Ureter (tissue), 1 donor: ENCODE measurements at regions not wholly inside any gene's neighbourhood (a gene's known extent, or its start where the extent isn't known, plus 50 kb on each side); places are given as distances from the start of the nearest gene placed in this dataset.
"Not testable (repeated sequence)": the region's sequence is repeated elsewhere in the genome, so short reads cannot be mapped to it uniquely, and the experiment has no call there.

Experiments used
- DNase-seq: peaks from one replicate; pipeline ENCODE4 v3.0.0-alpha.2; 2020; ENCODE audit warnings: low spot score
- donor health status: DM: yes; HTN: yes; CAD: no.

- not testable (repeated sequence) for DNase-seq
These were observed 56.3 kb upstream of the KRTAP5-11 start for GRCh38 chr11:71638801-71639519.

GRCh38 chr11:71639520-71639849 is 56.8 kb upstream of the KRTAP5-11 start:
- not testable (repeated sequence) for DNase-seq

GRCh38 chr11:71639916-71640315 is 57.2 kb upstream of the KRTAP5-11 start:
- DNase-seq = not testable (repeated sequence)

- not testable (repeated sequence) for DNase-seq
These were observed 64.4 kb upstream of the KRTAP5-11 start for GRCh38 chr11:71647078-71647477.

- not testable (repeated sequence) for DNase-seq
These were observed 70.3 kb upstream of the KRTAP5-11 start for GRCh38 chr11:71652998-71653397.

DNA sequence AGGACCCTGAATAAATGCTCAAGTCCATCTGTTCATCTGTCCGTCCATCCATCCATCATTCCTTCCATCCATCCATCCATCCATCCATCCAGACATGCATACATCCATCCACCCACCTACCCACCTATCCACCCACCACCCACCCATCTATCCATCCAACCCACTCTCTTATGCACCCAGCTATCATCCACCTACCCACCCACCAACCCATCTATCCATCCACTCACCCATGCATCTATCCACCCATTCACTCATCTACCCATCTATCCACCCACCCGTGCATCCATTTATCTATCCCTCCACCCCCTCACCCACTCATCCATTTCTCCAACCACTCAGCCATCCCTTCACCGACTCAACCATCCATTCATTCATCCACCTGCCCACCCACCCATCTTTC is 71.7 kb upstream of the KRTAP5-11 start:
- not testable (repeated sequence) for DNase-seq

DNA sequence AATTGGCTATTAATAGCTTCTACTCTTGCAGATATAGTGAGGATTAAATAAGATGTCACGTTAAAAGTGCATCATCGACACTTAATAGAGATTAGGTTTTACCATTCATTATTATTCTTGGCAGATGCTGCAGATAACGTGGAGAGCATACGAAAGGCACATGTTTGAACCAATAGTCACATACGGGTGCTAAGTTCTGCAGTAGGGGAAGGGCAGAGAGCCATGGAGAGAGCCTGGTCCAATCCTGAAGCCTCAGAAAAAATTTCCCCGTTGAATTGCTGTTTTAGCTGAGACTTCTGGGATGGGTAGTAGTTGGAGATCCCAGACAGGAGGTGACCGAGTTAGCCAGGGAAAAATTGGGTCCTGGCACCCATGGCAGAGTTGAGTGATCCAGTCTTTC is 72.4 kb upstream of the KRTAP5-11 start:
- DNase-seq = not testable (repeated sequence)

DNA sequence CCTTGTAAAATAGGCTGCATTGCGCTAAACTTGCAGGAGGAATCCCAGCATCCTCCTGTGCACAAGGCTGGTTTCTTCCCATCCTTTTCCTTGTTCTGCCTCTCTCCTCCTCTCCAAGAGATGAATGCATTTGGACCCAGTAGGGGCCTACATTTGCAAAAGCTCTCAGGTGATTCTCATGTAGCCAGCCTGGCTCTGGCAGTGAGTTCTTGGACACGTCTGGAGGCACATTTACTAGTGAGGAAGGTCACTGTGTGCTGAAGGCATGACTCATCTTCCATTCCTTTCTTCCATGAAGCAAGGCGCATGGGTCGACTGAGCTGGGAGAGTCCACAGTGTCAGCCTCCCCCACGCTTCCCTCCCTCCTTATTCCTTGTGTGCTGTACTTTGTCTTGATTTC is 73.8 kb upstream of the KRTAP5-11 start:
- not testable (repeated sequence) for DNase-seq

- DNase-seq = not testable (repeated sequence)
These were observed 82.3 kb upstream of the KRTAP5-11 start for GRCh38 chr11:71664941-71665340.

GRCh38 chr11:71698110-71698509 is 115.4 kb upstream of the KRTAP5-11 start:
- not testable (repeated sequence) for DNase-seq

DNA sequence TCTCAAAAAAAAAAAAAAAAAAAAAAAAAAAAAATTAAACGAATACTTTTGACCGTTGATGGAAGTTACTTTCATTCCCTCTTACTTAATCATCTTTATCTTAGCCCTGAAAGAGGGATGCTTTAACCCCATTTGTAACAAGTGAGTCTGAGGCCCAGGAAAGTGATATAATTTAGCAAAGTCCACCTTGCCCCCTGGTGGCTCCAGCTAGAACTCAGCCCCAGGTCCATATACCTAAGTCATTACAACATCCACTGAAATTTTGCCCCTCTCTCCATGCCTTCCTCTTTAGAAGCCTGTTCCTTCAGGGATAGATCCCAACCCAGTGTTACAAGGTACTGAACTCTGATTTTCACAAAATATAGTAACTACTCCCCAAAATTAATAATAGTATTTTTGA is 116.3 kb upstream of the KRTAP5-11 start:
- not testable (repeated sequence) for DNase-seq

- DNase-seq = not testable (repeated sequence)
These were observed 119.0 kb upstream of the KRTAP5-11 start for GRCh38 chr11:71701435-71702291.

DNA sequence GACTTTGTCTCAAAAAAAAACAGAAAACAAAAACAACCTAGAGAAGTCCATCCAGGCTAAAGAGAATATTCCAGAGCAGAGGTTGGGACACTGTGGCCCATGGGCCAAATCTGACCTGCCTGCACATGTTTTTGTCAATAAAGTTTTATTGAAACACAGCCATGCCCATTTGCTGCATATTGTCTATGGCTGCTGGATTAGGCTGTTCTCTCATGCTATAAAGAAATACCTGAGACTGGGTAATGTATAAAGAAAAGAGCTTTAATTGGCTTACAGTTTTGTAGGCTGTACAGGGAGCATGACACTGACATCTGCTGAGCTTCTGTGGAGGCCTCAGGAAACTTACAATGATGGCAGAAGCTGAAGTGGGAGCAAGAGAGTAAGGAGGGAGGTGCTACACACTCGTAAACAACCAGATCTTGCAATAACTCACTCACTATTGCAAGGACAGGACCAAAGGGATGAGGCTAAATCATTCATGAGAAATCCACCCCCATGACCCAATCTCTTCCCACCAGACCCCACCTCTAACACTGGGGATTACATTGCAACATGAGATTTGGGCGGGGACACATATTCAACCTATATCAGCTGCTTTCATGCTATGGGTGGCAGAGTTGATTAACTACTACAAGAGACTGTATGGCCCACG is 122.5 kb upstream of the KRTAP5-11 start:
- DNase-seq = not testable (repeated sequence)

DNA sequence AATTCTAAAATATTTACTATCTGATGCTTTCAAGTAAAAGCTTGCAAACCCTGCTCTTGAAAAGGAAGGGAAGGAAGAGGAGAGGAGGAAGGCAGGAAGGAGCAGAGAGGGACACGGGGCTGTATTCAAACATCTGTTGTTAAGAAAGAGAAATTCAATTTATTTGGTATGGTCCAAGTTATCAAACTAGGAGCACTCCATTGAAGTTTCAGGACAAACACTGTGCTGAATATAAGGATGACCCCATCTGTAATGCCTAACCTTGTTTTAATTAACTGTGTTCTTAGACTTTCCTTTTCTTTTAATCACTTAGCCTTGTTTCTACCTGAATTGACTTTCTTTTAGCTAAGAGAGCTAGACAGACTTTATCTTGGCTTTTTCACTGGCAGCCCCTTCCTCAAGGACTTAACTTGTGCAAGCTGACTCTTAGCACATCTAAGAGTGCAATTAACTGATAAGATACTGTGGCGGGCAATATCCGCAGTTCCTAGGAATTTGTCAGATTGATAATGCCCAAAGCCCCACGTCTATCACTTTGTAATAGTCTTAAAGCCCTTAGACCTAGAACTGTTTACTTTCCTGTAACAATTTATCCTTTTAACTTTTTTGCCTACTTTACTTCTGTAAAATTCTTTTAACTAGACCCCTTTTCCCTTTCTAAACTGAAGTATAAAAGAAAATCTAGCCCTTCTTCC is 123.2 kb upstream of the KRTAP5-11 start:
- DNase-seq = not testable (repeated sequence)

DNA sequence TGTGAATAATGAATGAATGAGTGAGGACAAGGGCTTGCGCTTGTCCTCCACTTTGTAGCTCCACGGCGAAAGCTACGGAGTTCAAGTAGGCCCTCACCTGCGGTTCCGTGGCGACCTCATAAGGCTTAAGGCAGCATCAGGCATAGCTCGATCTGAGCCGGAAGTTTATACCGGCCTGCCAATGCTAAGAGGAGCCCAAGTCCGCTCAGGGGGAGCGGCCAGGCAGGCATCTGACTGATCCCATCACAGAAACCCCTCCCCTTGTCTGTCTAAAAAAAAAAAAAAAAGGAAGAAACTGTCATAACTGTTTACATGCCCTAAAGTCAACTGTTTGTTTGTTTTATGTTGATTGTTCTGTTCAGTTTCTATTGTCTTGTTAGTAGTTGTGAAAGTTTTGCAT is 124.4 kb upstream of the KRTAP5-11 start:
- not testable (repeated sequence) for DNase-seq

DNA sequence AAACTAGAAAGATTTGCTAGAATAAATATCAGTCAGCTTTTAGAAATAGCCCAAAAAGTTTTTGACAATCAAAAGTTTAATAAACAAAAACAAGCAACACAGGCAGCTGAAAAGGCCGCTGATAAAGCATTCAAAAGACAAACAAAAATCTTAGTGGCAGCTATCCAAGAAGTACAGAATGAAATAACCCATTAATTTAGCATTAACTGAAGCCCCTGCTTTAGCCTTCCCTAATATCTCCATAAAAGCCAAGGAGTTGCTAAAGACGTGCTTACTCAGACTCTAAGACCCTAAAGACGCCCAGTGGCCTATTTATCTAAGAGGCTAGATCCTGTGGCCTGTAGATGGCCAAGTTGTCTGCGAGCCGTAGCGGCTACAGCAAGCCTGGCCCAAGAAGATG is 123.5 kb upstream of the DEFB108B start:
- DNase-seq = not testable (repeated sequence)

DNA sequence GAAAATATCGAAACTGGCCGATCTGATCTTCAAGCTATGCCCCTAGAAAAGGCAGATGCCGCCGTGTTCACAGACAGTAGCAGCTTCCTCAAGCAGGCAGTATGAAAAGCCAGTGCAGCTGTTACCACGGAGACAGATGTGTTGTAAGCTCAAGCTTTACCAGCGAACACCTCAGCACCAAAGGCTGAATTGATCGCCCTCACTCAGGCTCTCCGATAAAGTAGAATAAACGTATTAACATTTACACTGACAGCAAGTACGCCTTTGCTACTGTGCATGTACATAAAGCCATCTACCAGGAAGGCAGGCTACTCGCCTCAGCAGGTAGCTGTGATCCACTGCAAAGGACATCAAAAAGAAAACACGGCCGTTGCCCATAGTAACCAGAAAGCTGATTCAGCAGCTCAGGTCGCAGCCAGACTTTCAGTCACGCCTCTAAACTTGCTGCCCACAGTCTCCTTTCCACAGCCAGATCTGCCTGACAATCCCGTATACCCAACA is 122.8 kb upstream of the DEFB108B start:
- DNase-seq = peak; percentile 42

DNA sequence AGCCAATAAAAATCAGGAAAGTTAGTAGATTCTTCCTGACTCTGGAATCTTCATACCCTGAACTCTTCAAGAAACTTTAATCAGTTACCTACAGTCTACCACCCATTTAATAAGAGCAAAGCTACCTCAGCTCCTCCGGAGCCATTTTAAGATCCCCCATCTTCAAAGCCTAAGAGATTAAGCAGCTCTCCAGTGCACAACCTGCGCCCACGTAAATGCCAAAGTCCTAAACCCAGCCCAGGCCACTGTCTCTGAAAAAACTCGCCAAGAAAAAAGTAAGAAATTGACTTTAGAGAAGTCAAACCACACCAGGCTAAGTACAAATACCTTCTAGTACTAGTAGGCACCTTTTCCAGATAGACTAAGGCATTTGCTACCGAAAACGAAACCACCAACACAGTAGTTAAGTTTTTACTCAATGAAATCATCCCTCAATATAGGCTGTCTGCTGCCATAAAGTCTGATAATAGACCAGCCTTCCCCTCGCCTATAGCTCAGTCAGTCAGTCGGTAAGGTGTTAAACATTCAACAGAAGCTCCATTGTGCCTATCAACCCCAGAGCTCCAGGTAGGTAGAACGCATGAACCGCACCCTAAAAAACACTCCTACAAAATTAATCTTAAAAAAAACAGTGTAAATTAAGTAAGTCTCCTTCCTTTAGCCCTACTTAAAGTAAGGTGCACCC is 122.2 kb upstream of the DEFB108B start:
- not testable (repeated sequence) for DNase-seq

- not testable (repeated sequence) for DNase-seq
These were observed 120.7 kb upstream of the DEFB108B start for GRCh38 chr11:71712350-71712749.

GRCh38 chr11:71712846-71713245 is 120.2 kb upstream of the DEFB108B start:
- DNase-seq = not testable (repeated sequence)

GRCh38 chr11:71714510-71714909 is 118.5 kb upstream of the DEFB108B start:
- not testable (repeated sequence) for DNase-seq
